ENCODE measurements at regions not wholly inside any gene's neighbourhood (a gene's known extent, or its start where the extent isn't known, plus 50 kb on each side); places are given as distances from the start of the nearest gene placed in this dataset.

- TF ChIP-seq CTCF (IDR thresholded peaks at IDR 0.05) (no peak), POLR2A (IDR thresholded peaks at IDR 0.05) (no peak)
Measured at GRCh38 chr10:118506671-118507590, 88.5 kb downstream of the PRLHR start.

Measured in prostate gland (tissue), 2 donors.